ENCODE measurements at regions not wholly inside any gene's neighbourhood (a gene's known extent, or its start where the extent isn't known, plus 50 kb on each side); places are given as distances from the start of the nearest gene placed in this dataset.

- Histone ChIP-seq H3K27me3 (ENCODE audit: control insufficient read depth, insufficient read depth, low read length) (no peaks in the 10 kb centered on the region), H3K36me3 (ENCODE audit: control insufficient read depth in 2 of 3, insufficient read depth in 3 of 3, low read length in 3 of 3) (no peaks in the 10 kb centered on the region), H3K9ac (ENCODE audit: low read length in 3 of 3) (no peak overlapping the region), H3K27ac (ENCODE audit: low read depth in 2 of 2, low read length in 2 of 2) (no peak overlapping the region), H3K9me3 (ENCODE audit: control insufficient read depth in 2 of 3, insufficient read depth in 1 of 3, low read length in 3 of 3) (peaks cover 0 to 6% (median 0%) of the 10 kb centered on the region in 3 donors), H3K4me1 (ENCODE audit: control insufficient read depth in 2 of 3, insufficient read depth in 2 of 3, low read depth in 1 of 3, low read length in 3 of 3) (no peaks in the 10 kb centered on the region), H3K4me3 (ENCODE audit: low read length in 3 of 3) (no peak overlapping the region)
- no peak for DNase-seq
- FAIRE-seq: no peak
- intact Hi-C loops (cut with DNase I): no loop called here
- no peak for TF ChIP-seq CTCF (IDR thresholded peaks at IDR 0.05; ENCODE audit: borderline replicate concordance, extremely low read depth, insufficient read depth)
Measured at GRCh38 chr22:27273853-27274252, 527.7 kb downstream of the MN1 start.

DNA sequence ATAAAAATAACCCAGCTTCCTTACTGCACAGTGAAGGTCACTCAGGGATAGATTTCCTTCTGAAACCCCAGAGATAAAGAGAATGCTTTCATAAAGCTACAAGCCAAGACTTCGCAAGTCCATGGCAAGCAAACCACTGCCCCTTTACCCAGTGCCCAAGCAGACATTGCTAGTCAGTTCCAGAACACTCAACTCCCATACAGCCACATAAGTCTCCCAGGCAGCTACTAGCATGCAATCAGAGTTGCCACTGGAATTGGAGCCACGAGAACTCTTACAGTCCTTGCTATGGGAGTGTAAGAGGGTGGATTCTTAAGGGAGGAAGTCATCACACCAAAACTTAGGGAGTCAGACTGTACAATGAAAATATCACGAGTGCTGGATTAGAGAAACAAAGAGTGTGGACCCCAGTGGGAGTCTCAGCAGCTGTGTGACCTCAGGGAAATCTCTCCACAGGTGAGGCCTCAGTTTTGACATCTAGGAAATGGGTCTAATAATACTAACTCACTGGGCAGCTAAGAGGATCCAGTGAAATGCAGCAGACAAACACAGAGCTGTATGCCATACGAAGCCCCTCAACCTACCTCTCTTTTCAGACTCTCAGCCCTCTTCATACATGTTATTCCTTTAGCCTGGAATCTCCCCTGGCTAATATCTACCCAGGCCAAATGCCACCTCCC, 526.6 kb downstream of the MN1 start:
- H3K36me3 ChIP-seq (ENCODE audit: control insufficient read depth in 2 of 3, insufficient read depth in 3 of 3, low read length in 3 of 3): no peaks in the 10 kb centered on the region
- no peak overlapping the region for H3K27ac ChIP-seq (ENCODE audit: low read depth in 2 of 2, low read length in 2 of 2)
- no peak for FAIRE-seq
- no peaks in the 10 kb centered on the region for H3K4me1 ChIP-seq (ENCODE audit: control insufficient read depth in 2 of 3, insufficient read depth in 2 of 3, low read depth in 1 of 3, low read length in 3 of 3)
- no peak for DNase-seq
- no peak for TF ChIP-seq CTCF (IDR thresholded peaks at IDR 0.05; ENCODE audit: borderline replicate concordance, extremely low read depth, insufficient read depth)
- H3K4me3 ChIP-seq (ENCODE audit: low read length in 3 of 3): no peak overlapping the region
- intact Hi-C loops (cut with DNase I): no loop called here
- peaks cover 0 to 6% (median 0%) of the 10 kb centered on the region in 3 donors for H3K9me3 ChIP-seq (ENCODE audit: control insufficient read depth in 2 of 3, insufficient read depth in 1 of 3, low read length in 3 of 3)
- H3K27me3 ChIP-seq (ENCODE audit: control insufficient read depth, insufficient read depth, low read length): no peaks in the 10 kb centered on the region
- no peak overlapping the region for H3K9ac ChIP-seq (ENCODE audit: low read length in 3 of 3)

GRCh38 chr22:27278946-27279345, 522.6 kb downstream of the MN1 start:
- Histone ChIP-seq H3K27me3 (ENCODE audit: control insufficient read depth, insufficient read depth, low read length) (no peaks in the 10 kb centered on the region), H3K9ac (ENCODE audit: low read length in 3 of 3) (no peak overlapping the region), H3K9me3 (ENCODE audit: control insufficient read depth in 2 of 3, insufficient read depth in 1 of 3, low read length in 3 of 3) (peaks cover 0 to 11% (median 0%) of the 10 kb centered on the region in 3 donors), H3K27ac (ENCODE audit: low read depth in 2 of 2, low read length in 2 of 2) (no peak overlapping the region), H3K36me3 (ENCODE audit: control insufficient read depth in 2 of 3, insufficient read depth in 3 of 3, low read length in 3 of 3) (no peaks in the 10 kb centered on the region), H3K4me3 (ENCODE audit: low read length in 3 of 3) (no peak overlapping the region), H3K4me1 (ENCODE audit: control insufficient read depth in 2 of 3, insufficient read depth in 2 of 3, low read depth in 1 of 3, low read length in 3 of 3) (no peaks in the 10 kb centered on the region)
- FAIRE-seq (no peak), DNase-seq (no peak)
- intact Hi-C loops (cut with DNase I): no loop called here
- no peak for TF ChIP-seq CTCF (IDR thresholded peaks at IDR 0.05; ENCODE audit: borderline replicate concordance, extremely low read depth, insufficient read depth)

DNA sequence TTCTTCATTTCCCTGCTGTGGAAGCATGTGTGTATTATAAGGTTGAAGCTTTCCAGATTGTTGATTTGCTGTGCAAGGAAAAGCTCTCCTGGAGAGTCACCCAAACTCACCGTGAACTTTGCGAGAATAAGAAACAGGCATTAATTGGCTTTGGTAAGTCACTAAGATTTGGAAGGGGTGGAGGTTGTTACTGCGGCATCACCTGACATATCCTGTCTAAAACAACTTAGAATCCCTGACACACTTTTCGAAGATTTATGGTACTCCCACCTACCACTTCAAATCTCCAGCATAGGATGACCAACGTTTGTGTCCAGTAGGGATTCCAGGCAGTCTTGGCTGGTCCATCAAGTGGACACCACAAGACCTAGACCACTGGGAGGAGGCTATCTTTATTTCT, 518.3 kb downstream of the MN1 start:
- Histone ChIP-seq H3K27ac (ENCODE audit: low read depth in 2 of 2, low read length in 2 of 2) (no peak overlapping the region), H3K9me3 (ENCODE audit: control insufficient read depth in 2 of 3, insufficient read depth in 1 of 3, low read length in 3 of 3) (peaks cover 0 to 5% (median 0%) of the 10 kb centered on the region in 3 donors), H3K4me1 (ENCODE audit: control insufficient read depth in 2 of 3, insufficient read depth in 2 of 3, low read depth in 1 of 3, low read length in 3 of 3) (no peaks in the 10 kb centered on the region), H3K27me3 (ENCODE audit: control insufficient read depth, insufficient read depth, low read length) (peaks cover under 1% of the 10 kb centered on the region), H3K9ac (ENCODE audit: low read length in 3 of 3) (no peak overlapping the region), H3K4me3 (ENCODE audit: low read length in 3 of 3) (no peak overlapping the region), H3K36me3 (ENCODE audit: control insufficient read depth in 2 of 3, insufficient read depth in 3 of 3, low read length in 3 of 3) (no peaks in the 10 kb centered on the region)
- FAIRE-seq (no peak), DNase-seq (no peak)
- intact Hi-C loops (cut with DNase I): no loop called here
- TF ChIP-seq CTCF (IDR thresholded peaks at IDR 0.05; ENCODE audit: borderline replicate concordance, extremely low read depth, insufficient read depth): no peak

All from kidney (tissue), 13 donors.